Heart left ventricle (tissue), 16 donors: ENCODE measurements at regions not wholly inside any gene's neighbourhood (a gene's known extent, or its start where the extent isn't known, plus 50 kb on each side); places are given as distances from the start of the nearest gene placed in this dataset.

Source experiments
- ATAC-seq, 4 donors: fragments of 200-7000 bp; cut with Tn5 transposase; one replicate each; pipeline ENCODE4 v1.9.1; 2020 to 2022; ENCODE audit warnings: moderate library complexity in 4 of 4, mild to moderate bottlenecking in 3 of 4, moderate number of reproducible peaks in 1 of 4
- DNase-seq, 5 donors: peaks; one replicate each; pipeline ENCODE4 v3.0.0-alpha.2; 2020
- H3K27ac ChIP-seq, 12 donors: fragments of 200-600 bp; sonication (generic) in 4 of 12; one replicate each; pipeline versions ENCODE4 v1.5.0 to v1.8.0; 2016 to 2022; ENCODE audit warnings: mild to moderate bottlenecking in 2 of 12
- H3K27me3 ChIP-seq, 9 donors: fragments of 200-600 bp; sonication (generic) in 2 of 9; one replicate each; pipeline versions ENCODE4 v1.5.1 to v1.8.0; 2016 to 2022; ENCODE audit warnings: mild to moderate bottlenecking in 3 of 9
- H3K36me3 ChIP-seq, 9 donors: fragments of 200-600 bp; sonication (generic) in 2 of 9; one replicate each; pipeline versions ENCODE4 v1.5.0 to v1.8.0; 2018 to 2022; ENCODE audit warnings: mild to moderate bottlenecking in 2 of 9
- H3K4me1 ChIP-seq, 12 donors: fragments of 200-600 bp; sonication (generic) in 4 of 12; one replicate each; pipeline versions ENCODE4 v1.5.0 to v1.8.0; 2016 to 2022; ENCODE audit warnings: mild to moderate bottlenecking in 3 of 12
- H3K4me3 ChIP-seq, 12 donors: fragments of 200-600 bp; sonication (generic) in 4 of 12; one replicate each; pipeline versions ENCODE4 v1.5.0 to v1.8.0; 2017 to 2022; ENCODE audit warnings: mild to moderate bottlenecking in 9 of 12, moderate library complexity in 4 of 12
- H3K9me3 ChIP-seq, 12 donors: fragments of 200-600 bp; sonication (generic) in 4 of 12; one replicate each; pipeline versions ENCODE4 v1.5.0 to v1.8.0; 2016 to 2022; ENCODE audit warnings: mild to moderate bottlenecking in 1 of 12
- CTCF ChIP-seq, 12 donors: fragments of 200-600 bp; sonication (generic) in 4 of 12; IDR thresholded peaks; one replicate each; pipeline versions ENCODE4 v1.5.0 to v1.8.0; 2018 to 2022; ENCODE audit warnings: antibody characterized with exemption in 12 of 12, mild to moderate bottlenecking in 5 of 12
- POLR2A ChIP-seq, 2 donors: fragments of 450-650 bp; IDR thresholded peaks; one replicate each; pipeline ENCODE4 v1.6.1; 2017; ENCODE audit warnings: antibody characterized with exemption in 2 of 2, mild to moderate bottlenecking in 2 of 2, moderate library complexity in 2 of 2
- WGBS, 4 donors: extraction: QIAGEN DNeasy Blood & Tissue Kit in 2 of 4; methylation state at CpG; one replicate each; pipeline versions ENCODE4 v1.1.5 to v1.1.7; 2013 to 2018; 5-methylcytosine and 5-hydroxymethylcytosine counted together
- intact Hi-C, 10 donors: fragments of 100-400 bp; cut with DNase I; formaldehyde crosslinking; loops; one replicate each; pipeline versions ENCODE4 v1.11.1 to v1.14.2; 2022
- donor health status: ischemic (EF 13 %, LVEDD 7.1; RV severe dilation, severe dysfunction).
- donor health status: healthy with polysubstance abuse.
- donor health status: DM: no; HTN: yes; CAD: no.
- donor health status: DM: no; HTN: no; CAD: no.
- donor health status: ischemic (EF 25% LVEDD 6.9; RV normal size, moderate dysfunction).
- donor health status: ischemic (EF 25% LVEDD 5.7; RV mildly dilated, moderate dysfunction).
- donor health status: healthy.
- donor health status: DM: yes; HTN: yes; CAD: no.
- donor health status: ischemic (EF 35%, LVEDD 5.7; RV mildly dilated, moderate dysfunction).
- donor health status: nonischemic (EF 11% LVEDD 7.7; RV severe dilation, severe dysfunction).
- donor health status: DM: yes; HTN: yes; CAD: no.
- donor health status: PGD.
- donor health status: ischemic (EF 29% LVEDD 5.4; RV normal size, mild dysfunction).
- donor health status: nonischemic (EF 23%, LVEDD 6.1; RV moderate dilation, normal function).

- Histone ChIP-seq H3K36me3 (no peaks in the 10 kb centered on the region), H3K27ac (no peak overlapping the region), H3K4me3 (no peak overlapping the region), H3K27me3 (no peaks in the 10 kb centered on the region), H3K9me3 (no peaks in the 10 kb centered on the region), H3K4me1 (peaks cover 0 to 24% (median 8%) of the 10 kb centered on the region in 12 donors)
- TF ChIP-seq CTCF (IDR thresholded peaks at IDR 0.05) (no peak), POLR2A (IDR thresholded peaks at IDR 0.05) (no peak)
- intact Hi-C loops, result loop anchor here in 1 of 10 donors (10.0 kb wide), 1 partner anchor 92 kb away; no protein-coding TSS in a partner anchor
- no peak for DNase-seq
- ATAC-seq, result no peak
- WGBS, 4 donors, result 87 to 91% (median 88%) methylated on average over 5 of the region's 5 CpGs
Measured at GRCh38 chr3:102092617-102093466, 243.5 kb downstream of the NFKBIZ start.

- H3K36me3 ChIP-seq, result no peaks in the 10 kb centered on the region
- H3K4me3 ChIP-seq, result no peak overlapping the region
- H3K9me3 ChIP-seq, result no peaks in the 10 kb centered on the region
- H3K27ac ChIP-seq, result no peak overlapping the region
- peaks cover 0 to 24% (median 8%) of the 10 kb centered on the region in 12 donors for H3K4me1 ChIP-seq
- ATAC-seq, result no peak
- H3K27me3 ChIP-seq, result no peaks in the 10 kb centered on the region
- TF ChIP-seq CTCF (IDR thresholded peaks at IDR 0.05) (no peak), POLR2A (IDR thresholded peaks at IDR 0.05) (no peak)
- no peak for DNase-seq
- intact Hi-C loops, result loop anchor here in 1 of 10 donors (10.0 kb wide), 1 partner anchor 90 kb away; no protein-coding TSS in a partner anchor
Measured at GRCh38 chr3:102094506-102094905, 245.2 kb downstream of the NFKBIZ start.

GRCh38 chr3:102095383-102095782, 246.1 kb downstream of the NFKBIZ start:
- intact Hi-C loops, result loop anchor here in 1 of 10 donors (10.0 kb wide), 1 partner anchor 89 kb away; no protein-coding TSS in a partner anchor
- Histone ChIP-seq H3K27me3 (no peaks in the 10 kb centered on the region), H3K36me3 (no peaks in the 10 kb centered on the region), H3K4me3 (no peak overlapping the region), H3K27ac (no peak overlapping the region), H3K9me3 (no peaks in the 10 kb centered on the region), H3K4me1 (peaks cover 0 to 17% (median 4%) of the 10 kb centered on the region in 12 donors)
- TF ChIP-seq POLR2A (IDR thresholded peaks at IDR 0.05) (no peak), CTCF (IDR thresholded peaks at IDR 0.05) (no peak)
- DNase-seq, result no peak
- WGBS, 4 donors, result 96 to 100% (median 100%) methylated on average over 1 of the region's 1 CpG; no CpG with 5 or more reads in 1 of the 4 donors
- ATAC-seq, result no peak

- no peak overlapping the region for H3K4me3 ChIP-seq
- intact Hi-C loops, result loop anchor here in 1 of 10 donors (10.0 kb wide), 1 partner anchor 89 kb away; no protein-coding TSS in a partner anchor
- no peak overlapping the region for H3K27ac ChIP-seq
- TF ChIP-seq CTCF (IDR thresholded peaks at IDR 0.05) (no peak), POLR2A (IDR thresholded peaks at IDR 0.05) (no peak)
- H3K4me1 ChIP-seq, result peaks cover 0 to 11% (median 0%) of the 10 kb centered on the region in 12 donors
- DNase-seq (no peak), ATAC-seq (no peak)
- H3K36me3 ChIP-seq, result no peaks in the 10 kb centered on the region
- H3K9me3 ChIP-seq, result no peaks in the 10 kb centered on the region
- no peaks in the 10 kb centered on the region for H3K27me3 ChIP-seq
- WGBS, 4 donors, result 65 to 81% (median 72%) methylated on average over 2 of the region's 2 CpGs
Measured at GRCh38 chr3:102096066-102096465, 246.8 kb downstream of the NFKBIZ start.
